K562 (cell line): ENCODE measurements at regions not wholly inside any gene's neighbourhood (a gene's known extent, or its start where the extent isn't known, plus 50 kb on each side); places are given as distances from the start of the nearest gene placed in this dataset.
A peak's percentile ranks its signal among the peaks of the same experiment; 100 is the strongest.

Source experiments
- ATF7 ChIP-seq: fragments of 450-650 bp; IDR thresholded peaks from 2 replicates; pipeline ENCODE4 v1.7.1; 2014; ENCODE audit warnings: mild to moderate bottlenecking, moderate library complexity
- CEBPZ ChIP-seq: fragments of 150-350 bp; IDR thresholded peaks from 2 replicates; pipeline ENCODE4 v1.6.1; 2014; ENCODE audit warnings: low read depth, mild to moderate bottlenecking, low read length, borderline replicate concordance
- HES1 ChIP-seq: fragments of 450-650 bp; IDR thresholded peaks from 2 replicates; pipeline ENCODE4 v1.6.1; 2016; ENCODE audit warnings: low read depth, mild to moderate bottlenecking, moderate library complexity
- KDM5B ChIP-seq: fragments of 200-600 bp; sonication (generic); IDR thresholded peaks from 2 replicates; pipeline ENCODE4 v1.6.1; 2012; ENCODE audit warnings: low read depth, mild to moderate bottlenecking, moderate library complexity, low read length, control low read depth, inconsistent platforms; ENCODE audit not compliant: insufficient replicate concordance
- MAFK ChIP-seq: IDR thresholded peaks from 2 replicates; pipeline ENCODE4 v1.6.1; 2011; ENCODE audit warnings: low read length, improper control_type of control experiment
- NR4A1 ChIP-seq, 2 experiments: fragments of 250-450 bp in 1 of 2; fragments of 450-650 bp in 1 of 2; sonication (Bioruptor Pico) in 1 of 2; IDR thresholded peaks; 2 replicates each; pipeline versions ENCODE4 v1.4.0 to v1.6.1; 2016 to 2020; ENCODE audit warnings: mild to moderate bottlenecking in 2 of 2, missing compliant biosample characterization in 1 of 2, missing genetic modification characterization in 1 of 2, moderate library complexity in 1 of 2
- ZNF561 ChIP-seq: fragments of 450-650 bp; formaldehyde crosslinking; conservative IDR thresholded peaks from 2 replicates; pipeline ENCODE4 v1.4.0; 2020; ENCODE audit warnings: mild to moderate bottlenecking, moderate library complexity

DNA sequence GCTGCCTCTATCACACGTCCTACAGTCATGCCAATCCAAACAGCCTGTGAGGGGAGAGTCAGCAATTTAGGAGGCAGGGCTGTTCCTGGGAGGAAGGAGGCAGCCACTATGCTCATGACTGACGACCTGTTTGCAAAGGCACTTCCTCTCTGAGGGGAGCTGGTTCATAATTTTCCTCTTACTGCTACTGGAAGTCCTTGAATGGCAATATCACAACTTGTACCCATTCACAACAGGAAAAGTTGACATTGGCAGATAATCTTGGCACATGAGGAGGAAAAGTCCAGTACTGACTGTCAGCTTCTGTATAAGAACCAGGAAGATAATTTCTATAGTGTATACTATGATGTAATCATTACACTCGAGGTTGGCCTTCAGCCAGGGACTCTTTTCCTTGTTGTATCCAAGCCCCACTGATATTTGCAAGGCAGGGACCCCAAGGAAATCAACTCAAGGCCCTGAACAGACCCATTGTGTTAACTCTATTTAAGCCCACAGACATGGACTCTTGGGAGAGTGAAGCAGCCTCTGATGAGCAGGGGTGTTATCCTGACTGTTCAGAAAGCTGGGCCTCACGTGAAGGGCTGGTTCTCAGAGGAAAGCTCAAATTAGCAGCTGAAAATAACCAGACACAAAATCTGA is 267.3 kb upstream of the ADAMTS9 start (continued):
- TF ChIP-seq NR4A1 (CRISPR knock-in tag; IDR thresholded peaks at IDR 0.05), result no peak
- TF ChIP-seq NR4A1 (tag; IDR thresholded peaks at IDR 0.05), result no peak
- TF ChIP-seq KDM5B, result no peak
- 0 out of 2 replicates have a peak, but pooled peaks have one; percentile 11 for TF ChIP-seq MAFK
- TF ChIP-seq CEBPZ, result no peak
- TF ChIP-seq ZNF561, result no peak
- TF ChIP-seq ATF7, result peak; percentile 90
- TF ChIP-seq HES1, result no peak
